PC-9 (cell line): ENCODE measurements at regions not wholly inside any gene's neighbourhood (a gene's known extent, or its start where the extent isn't known, plus 50 kb on each side); places are given as distances from the start of the nearest gene placed in this dataset.

Source experiments
- BruUV-seq: library from RNA; stranded (reverse); fragments of 400-500 nt; replicated peaks from 2 replicates; lab custom pipeline; 2021; lab: Mats Ljungman, UMichigan
- CTCF ChIA-PET: fragments of 300-600 bp; sonication (Branson Sonifier 250); formaldehyde crosslinking; loops from one replicate; lab custom pipeline; 2022; ENCODE audit warnings: antibody characterized with exemption; lab: Charles Lee
- POLR2A ChIA-PET: fragments of 300-600 bp; sonication (Branson Sonifier 250); formaldehyde crosslinking; loops from one replicate; lab custom pipeline; 2022; ENCODE audit warnings: antibody characterized with exemption; ENCODE audit not compliant: unreplicated experiment; lab: Charles Lee
- DNase-seq, 2 experiments: peaks; one replicate each; pipeline versions ENCODE4 v3.0.0 to v3.0.0-alpha.2; 2015 to 2022; ENCODE audit warnings: mixed read lengths in 1 of 2
- H2AFZ ChIP-seq: fragments of 200-600 bp; sonication (generic); 2 replicates; pipeline ENCODE4 v1.8.1; 2017; ENCODE audit warnings: antibody characterized with exemption
- H3F3A ChIP-seq: fragments of 200-600 bp; sonication (generic); 2 replicates; pipeline ENCODE4 v1.8.1; 2017; ENCODE audit warnings: antibody characterized with exemption, mild to moderate bottlenecking, low read depth; ENCODE audit not compliant: insufficient read depth
- H3K27ac ChIP-seq: fragments of 200-600 bp; sonication (generic); 2 replicates; pipeline ENCODE4 v1.6.1; 2016; ENCODE audit warnings: mixed run types
- H3K27me3 ChIP-seq: fragments of 200-600 bp; sonication (generic); 2 replicates; pipeline ENCODE4 v1.6.1; 2016; ENCODE audit warnings: low read depth, mixed run types; ENCODE audit not compliant: insufficient read depth
- H3K36me3 ChIP-seq: fragments of 200-600 bp; sonication (generic); 2 replicates; pipeline ENCODE4 v1.6.1; 2016; ENCODE audit warnings: low read depth, mixed run types
- H3K4me1 ChIP-seq: fragments of 200-600 bp; sonication (generic); replicated peaks from 2 replicates; pipeline ENCODE4 v1.6.1; 2016; ENCODE audit warnings: mixed run types; ENCODE audit not compliant: insufficient read depth
- H3K4me2 ChIP-seq: fragments of 200-600 bp; sonication (generic); 2 replicates; pipeline ENCODE4 v1.6.1; 2017; ENCODE audit warnings: mixed run types
- H3K4me3 ChIP-seq: fragments of 200-600 bp; sonication (generic); 2 replicates; pipeline ENCODE4 v1.6.1; 2016; ENCODE audit warnings: mixed run types
- H3K79me2 ChIP-seq: fragments of 200-600 bp; sonication (generic); 2 replicates; pipeline ENCODE4 v1.6.1; 2017; ENCODE audit warnings: low read depth, mixed run types
- H3K9me2 ChIP-seq: fragments of 200-600 bp; sonication (generic); 2 replicates; pipeline ENCODE4 v1.8.1; 2017; ENCODE audit warnings: mild to moderate bottlenecking; ENCODE audit not compliant: insufficient read depth
- H3K9me3 ChIP-seq: fragments of 200-600 bp; sonication (generic); 2 replicates; pipeline ENCODE4 v1.8.1; 2016; ENCODE audit warnings: low read depth; ENCODE audit not compliant: insufficient read depth
- H4K20me1 ChIP-seq: fragments of 200-600 bp; sonication (generic); 2 replicates; pipeline ENCODE4 v1.8.1; 2017; ENCODE audit not compliant: insufficient read depth
- EZH2 ChIP-seq: fragments of 200-600 bp; sonication (generic); IDR thresholded peaks from 2 replicates; pipeline ENCODE4 v1.8.0; 2017; ENCODE audit warnings: antibody characterized with exemption, low read depth
- intact Hi-C: fragments of 100-400 bp; cut with micrococcal nuclease; formaldehyde crosslinking; loops from one replicate; pipeline ENCODE4 v1.10.0; 2022; ENCODE audit not compliant: unreplicated experiment
- TF ChIP-seq, protein P1 (sequence below): fragments of 200-600 bp; sonication (generic); conservative IDR thresholded peaks from 2 replicates; pipeline ENCODE4 v1.6.1; 2017; ENCODE audit warnings: mixed run types, antibody characterized with exemption, mild to moderate bottlenecking, moderate library complexity

DNA sequence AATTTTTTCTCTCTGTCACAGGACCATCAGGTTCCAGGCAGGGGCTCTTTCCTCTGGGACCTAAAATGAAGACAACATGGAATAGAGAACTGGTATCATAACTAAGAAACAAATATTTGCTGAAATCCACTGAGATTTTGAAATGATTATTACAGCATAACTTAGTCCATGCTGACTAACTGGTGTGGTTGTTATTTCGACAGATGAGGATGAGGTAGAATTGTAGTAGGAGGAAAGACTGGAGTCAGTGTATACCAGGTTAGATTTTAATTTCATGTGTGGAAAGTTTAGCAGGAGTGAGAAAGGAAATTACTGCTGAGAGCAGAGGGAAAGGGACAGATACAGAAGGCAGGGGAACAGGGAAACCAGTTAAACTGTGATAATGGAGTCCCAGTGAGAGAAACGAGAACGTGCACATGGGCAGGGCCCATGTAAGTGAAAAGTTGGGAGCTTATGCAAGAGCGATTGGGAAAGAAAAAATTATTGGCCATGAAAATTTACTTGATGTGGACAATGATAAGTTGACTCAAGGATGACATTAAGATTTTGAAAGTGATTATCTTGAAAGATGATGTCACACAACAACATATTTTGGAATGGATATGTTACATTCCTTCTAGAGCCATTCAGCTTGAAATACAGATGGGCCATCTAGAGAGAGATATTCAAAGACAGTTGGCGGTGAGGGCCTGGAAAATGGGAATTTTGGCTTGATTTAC, 98.7 kb upstream of the DDIT4L start:
- POLR2A ChIA-PET: no interaction called here
- CTCF ChIA-PET: no interaction called here
- peak overlapping the region; percentile 33; the same call in 1 of the 2 replicates for H2AFZ ChIP-seq

DNA sequence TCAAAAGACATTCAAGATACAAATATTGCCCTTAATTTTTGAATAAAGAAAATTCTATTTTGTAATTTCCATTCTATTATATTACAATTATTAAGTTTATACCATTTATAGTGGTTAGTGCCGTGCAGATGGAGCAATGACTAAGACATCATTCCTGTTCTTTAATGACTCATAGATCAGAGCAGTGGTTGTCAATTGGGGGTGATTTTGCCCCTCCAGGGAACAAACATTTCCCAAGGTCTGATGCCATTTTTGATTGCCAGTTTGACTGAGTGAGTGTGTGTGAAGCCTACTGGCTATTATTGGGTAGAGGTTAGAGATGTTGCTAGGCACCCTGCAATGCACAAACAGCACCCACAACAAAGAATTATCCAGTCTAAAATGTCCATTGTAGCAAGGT, 97.9 kb upstream of the DDIT4L start:
- Histone ChIP-seq H3K4me2 (no peak overlapping the region), H3F3A (no peaks in the 10 kb centered on the region), H3K27ac (no peak overlapping the region), H3K79me2 (no peaks in the 10 kb centered on the region), H3K9me2 (no peaks in the 10 kb centered on the region), H4K20me1 (no peaks in the 10 kb centered on the region), H3K27me3 (no peaks in the 10 kb centered on the region), H2AFZ (no peak overlapping the region; the same call in 1 of the 2 replicates), H3K9me3 (no peaks in the 10 kb centered on the region; the same call in 1 of the 2 replicates), H3K4me3 (no peak overlapping the region), H3K4me1 (0 out of 2 replicates have a peak, but pooled peaks cover 4% of the 10 kb centered on the region), H3K36me3 (no peaks in the 10 kb centered on the region)
- DNase-seq: no peak
- BruUV-seq: no TSS peak
- TF ChIP-seq, protein P1, sequence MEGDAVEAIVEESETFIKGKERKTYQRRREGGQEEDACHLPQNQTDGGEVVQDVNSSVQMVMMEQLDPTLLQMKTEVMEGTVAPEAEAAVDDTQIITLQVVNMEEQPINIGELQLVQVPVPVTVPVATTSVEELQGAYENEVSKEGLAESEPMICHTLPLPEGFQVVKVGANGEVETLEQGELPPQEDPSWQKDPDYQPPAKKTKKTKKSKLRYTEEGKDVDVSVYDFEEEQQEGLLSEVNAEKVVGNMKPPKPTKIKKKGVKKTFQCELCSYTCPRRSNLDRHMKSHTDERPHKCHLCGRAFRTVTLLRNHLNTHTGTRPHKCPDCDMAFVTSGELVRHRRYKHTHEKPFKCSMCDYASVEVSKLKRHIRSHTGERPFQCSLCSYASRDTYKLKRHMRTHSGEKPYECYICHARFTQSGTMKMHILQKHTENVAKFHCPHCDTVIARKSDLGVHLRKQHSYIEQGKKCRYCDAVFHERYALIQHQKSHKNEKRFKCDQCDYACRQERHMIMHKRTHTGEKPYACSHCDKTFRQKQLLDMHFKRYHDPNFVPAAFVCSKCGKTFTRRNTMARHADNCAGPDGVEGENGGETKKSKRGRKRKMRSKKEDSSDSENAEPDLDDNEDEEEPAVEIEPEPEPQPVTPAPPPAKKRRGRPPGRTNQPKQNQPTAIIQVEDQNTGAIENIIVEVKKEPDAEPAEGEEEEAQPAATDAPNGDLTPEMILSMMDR: no peak
- TF ChIP-seq EZH2: no peak
- intact Hi-C loops: no loop called here
- ChIA-PET POLR2A (no interaction called here), CTCF (no interaction called here)

More for the DNA sequence above, 98.7 kb upstream of the DDIT4L start:
- Histone ChIP-seq H3K27me3 (no peaks in the 10 kb centered on the region), H3K9me2 (no peaks in the 10 kb centered on the region), H4K20me1 (no peaks in the 10 kb centered on the region), H3K9me3 (no peaks in the 10 kb centered on the region; the same call in 1 of the 2 replicates), H3K27ac (no peak overlapping the region), H3K79me2 (no peaks in the 10 kb centered on the region), H3K4me2 (no peak overlapping the region), H3K4me3 (no peak overlapping the region), H3F3A (no peaks in the 10 kb centered on the region), H3K4me1 (0 out of 2 replicates have a peak, but pooled peaks cover 4% of the 10 kb centered on the region), H3K36me3 (no peaks in the 10 kb centered on the region)
- no peak for DNase-seq
- no TSS peak for BruUV-seq
- intact Hi-C loops: no loop called here
- no peak for TF ChIP-seq EZH2
- TF ChIP-seq, protein P1: no peak

DNA sequence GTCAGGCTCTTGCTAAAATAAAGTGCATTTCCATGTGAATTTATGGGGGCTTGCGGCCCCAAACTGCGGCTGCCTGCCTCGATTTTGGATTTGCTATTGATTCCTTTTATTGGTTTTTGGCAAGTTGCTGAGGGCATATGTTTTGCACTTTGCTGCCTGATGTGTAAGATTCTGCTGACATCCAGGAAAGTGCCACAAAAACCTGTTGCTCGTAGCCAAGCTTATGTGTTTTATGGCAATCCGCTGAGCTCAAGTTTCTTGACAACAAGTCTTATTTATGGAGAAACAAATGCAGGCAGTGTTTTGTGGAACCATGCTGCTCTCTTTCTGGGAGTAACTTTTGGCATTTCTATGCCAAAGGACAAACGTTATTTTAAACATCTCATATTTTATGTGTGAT, 97.3 kb upstream of the DDIT4L start:
- H3K27ac ChIP-seq: no peak overlapping the region
- intact Hi-C loops: no loop called here
- no peaks in the 10 kb centered on the region for H4K20me1 ChIP-seq
- no peaks in the 10 kb centered on the region for H3K9me2 ChIP-seq
- H3K4me3 ChIP-seq: no peak overlapping the region
- H3K36me3 ChIP-seq: no peaks in the 10 kb centered on the region
- no peak overlapping the region for H2AFZ ChIP-seq
- CTCF ChIA-PET: no interaction called here
- no TSS peak for BruUV-seq
- H3F3A ChIP-seq: no peaks in the 10 kb centered on the region
- no peak for DNase-seq
- 0 out of 2 replicates have a peak, but pooled peaks cover 4% of the 10 kb centered on the region for H3K4me1 ChIP-seq
- TF ChIP-seq, protein P1: no peak
- TF ChIP-seq EZH2: no peak
- H3K4me2 ChIP-seq: no peak overlapping the region
- H3K27me3 ChIP-seq: no peaks in the 10 kb centered on the region
- H3K9me3 ChIP-seq: no peaks in the 10 kb centered on the region; the same call in 1 of the 2 replicates
- POLR2A ChIA-PET: no interaction called here
- no peaks in the 10 kb centered on the region for H3K79me2 ChIP-seq
